ENCODE measurements at regions not wholly inside any gene's neighbourhood (a gene's known extent, or its start where the extent isn't known, plus 50 kb on each side); places are given as distances from the start of the nearest gene placed in this dataset.

DNA sequence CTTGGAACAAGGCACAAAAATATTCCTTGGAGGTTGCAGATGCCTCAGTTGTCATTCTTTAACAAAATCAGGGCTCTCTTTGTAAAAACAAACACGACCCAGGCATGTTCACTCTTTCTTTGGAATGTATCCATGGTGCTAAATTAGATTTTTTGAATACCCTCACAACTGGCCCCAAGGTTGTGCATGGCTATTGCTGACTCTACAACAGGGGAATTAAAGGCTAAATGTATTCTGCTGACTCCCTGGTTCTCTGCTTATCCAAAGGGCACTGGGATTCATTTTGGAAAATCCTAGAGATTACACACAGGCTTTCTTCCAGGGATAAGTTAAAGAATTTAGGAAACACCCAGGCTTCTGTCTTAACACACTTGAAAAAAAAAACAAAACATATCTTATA lies 332.5 kb downstream of the WDR11 start:
- DNase-seq = no peak
- WGBS, 2 donors (ENCODE audit: low coverage in 1 of 2) = 18 to 48% methylated on average over 1 of the region's 1 CpG
- no peak overlapping the region for H3K4me3 ChIP-seq
- TF ChIP-seq EP300 (IDR thresholded peaks at IDR 0.05; ENCODE audit: low read depth) (no peak), POLR2AphosphoS5 (IDR thresholded peaks at IDR 0.05) (no peak), CTCF (IDR thresholded peaks at IDR 0.05) (no peak), POLR2A (IDR thresholded peaks at IDR 0.05) (no peak)
- H3K9me3 ChIP-seq = no peaks in the 10 kb centered on the region
- no peaks in the 10 kb centered on the region for H3K27me3 ChIP-seq
- in situ Hi-C loops (cut with MboI; ENCODE audit: low pct_ligation_motif_present in 1 of 4, low pct_unique_long_range_greater_than_20kb in 1 of 4, low sequenced_read_pairs in 3 of 4) = no loop called here
- intact Hi-C loops (cut with DNase I; ENCODE audit: low total_unique reads) = no loop called here
- H3K27ac ChIP-seq = no peak overlapping the region
- peaks cover 2 to 13% (median 7%) of the 10 kb centered on the region in 4 donors for H3K4me1 ChIP-seq
- no peaks in the 10 kb centered on the region for H3K36me3 ChIP-seq

GRCh38 chr10:121185816-121186455 lies 334.8 kb downstream of the WDR11 start:
- no peaks in the 10 kb centered on the region for H3K27me3 ChIP-seq
- no peaks in the 10 kb centered on the region for H3K9me3 ChIP-seq
- in situ Hi-C loops (cut with MboI; ENCODE audit: low pct_ligation_motif_present in 1 of 4, low pct_unique_long_range_greater_than_20kb in 1 of 4, low sequenced_read_pairs in 3 of 4) = no loop called here
- intact Hi-C loops (cut with DNase I; ENCODE audit: low total_unique reads) = no loop called here
- no peaks in the 10 kb centered on the region for H3K36me3 ChIP-seq
- H3K4me1 ChIP-seq = peaks cover 2 to 13% (median 7%) of the 10 kb centered on the region in 4 donors
- 83 to 100% methylated on average over 4 to 7 of the region's 7 CpGs for WGBS, 2 donors (ENCODE audit: low coverage in 1 of 2)
- no peak overlapping the region for H3K27ac ChIP-seq
- no peak for TF ChIP-seq POLR2A (IDR thresholded peaks at IDR 0.05)
- no peak for TF ChIP-seq CTCF (IDR thresholded peaks at IDR 0.05)
- no peak for TF ChIP-seq EP300 (IDR thresholded peaks at IDR 0.05; ENCODE audit: low read depth)
- TF ChIP-seq POLR2AphosphoS5 (IDR thresholded peaks at IDR 0.05) = no peak
- H3K4me3 ChIP-seq = no peak overlapping the region
- DNase-seq = no peak

DNA sequence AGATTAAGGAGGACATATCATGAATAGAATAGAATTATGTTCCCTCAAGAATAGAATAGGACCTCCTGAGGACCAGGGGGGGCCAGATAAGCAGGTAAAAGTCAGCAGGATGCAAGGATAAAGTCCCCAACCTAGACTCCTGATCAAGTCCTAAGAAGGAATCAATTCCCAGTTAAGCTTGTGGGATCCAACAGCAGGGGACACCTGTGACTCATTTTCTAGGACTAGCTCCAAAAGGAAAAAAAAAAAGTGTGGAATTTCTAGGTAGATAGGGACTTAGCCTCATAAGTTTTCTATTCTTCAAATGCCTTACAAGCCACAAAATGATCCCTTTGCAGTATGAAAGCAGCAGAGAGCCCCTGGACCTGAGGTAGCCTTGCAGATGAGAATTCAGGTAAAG lies 336.2 kb downstream of the WDR11 start:
- no peaks in the 10 kb centered on the region for H3K27me3 ChIP-seq
- H3K27ac ChIP-seq = peak overlapping the region in 2 of 4 donors; percentile 42 to 60
- intact Hi-C loops (cut with DNase I; ENCODE audit: low total_unique reads) = no loop called here

GRCh38 chr10:121188005-121188404 lies 336.8 kb downstream of the WDR11 start:
- no peaks in the 10 kb centered on the region for H3K27me3 ChIP-seq
- H3K4me3 ChIP-seq = no peak overlapping the region
- no peaks in the 10 kb centered on the region for H3K36me3 ChIP-seq
- in situ Hi-C loops (cut with MboI; ENCODE audit: low pct_ligation_motif_present in 1 of 4, low pct_unique_long_range_greater_than_20kb in 1 of 4, low sequenced_read_pairs in 3 of 4) = no loop called here
- WGBS, 2 donors (ENCODE audit: low coverage in 1 of 2) = 21 to 27% methylated on average over 4 to 6 of the region's 6 CpGs
- H3K9me3 ChIP-seq = no peaks in the 10 kb centered on the region
- peaks cover 2 to 13% (median 7%) of the 10 kb centered on the region in 4 donors for H3K4me1 ChIP-seq
- DNase-seq = peak; percentile 28
- intact Hi-C loops (cut with DNase I; ENCODE audit: low total_unique reads) = no loop called here
- TF ChIP-seq POLR2A (IDR thresholded peaks at IDR 0.05) (no peak), CTCF (IDR thresholded peaks at IDR 0.05) (peak in 4 of 5 experiments; percentile 17 to 50 (median 30)), POLR2AphosphoS5 (IDR thresholded peaks at IDR 0.05) (peak in 2 of 3 donors; percentile 25 to 48)
- H3K27ac ChIP-seq = peak overlapping the region in 2 of 4 donors; percentile 42 to 60

More for the DNA sequence above, 336.2 kb downstream of the WDR11 start:
- no peaks in the 10 kb centered on the region for H3K36me3 ChIP-seq
- H3K4me1 ChIP-seq = peaks cover 2 to 13% (median 7%) of the 10 kb centered on the region in 4 donors
- TF ChIP-seq POLR2A (IDR thresholded peaks at IDR 0.05) (no peak), CTCF (IDR thresholded peaks at IDR 0.05) (no peak), EP300 (IDR thresholded peaks at IDR 0.05; ENCODE audit: low read depth) (no peak), POLR2AphosphoS5 (IDR thresholded peaks at IDR 0.05) (no peak)
- DNase-seq = no peak
- no peaks in the 10 kb centered on the region for H3K9me3 ChIP-seq
- in situ Hi-C loops (cut with MboI; ENCODE audit: low pct_ligation_motif_present in 1 of 4, low pct_unique_long_range_greater_than_20kb in 1 of 4, low sequenced_read_pairs in 3 of 4) = no loop called here
- no peak overlapping the region for H3K4me3 ChIP-seq
